ENCODE measurements at regions not wholly inside any gene's neighbourhood (a gene's known extent, or its start where the extent isn't known, plus 50 kb on each side); places are given as distances from the start of the nearest gene placed in this dataset.

- Histone ChIP-seq H3K23ac (ENCODE audit: insufficient read length, low read depth, low read length) (no peak overlapping the region), H2BK120ac (ENCODE audit: low read depth, low read length, poor library complexity, severe bottlenecking) (no peak overlapping the region), H4K5ac (ENCODE audit: insufficient read length, low read depth, low read length) (no peak overlapping the region), H3K9ac (ENCODE audit: extremely low read depth, insufficient read length, low read length) (no peak overlapping the region), H3K23me2 (ENCODE audit: insufficient read length, low read depth, low read length, poor library complexity, severe bottlenecking) (no peaks in the 10 kb centered on the region), H3K14ac (ENCODE audit: insufficient read depth, low read length) (no peak overlapping the region), H3K79me1 (ENCODE audit: insufficient read depth, low read depth, low read length, poor library complexity, severe bottlenecking) (no peaks in the 10 kb centered on the region), H2AK5ac (ENCODE audit: insufficient read length, low read length) (no peak overlapping the region), H3K79me2 (ENCODE audit: insufficient read depth, low read length) (no peaks in the 10 kb centered on the region), H3K9me3 (ENCODE audit: control insufficient read depth, low read depth, low read length) (no peaks in the 10 kb centered on the region), H2AFZ (ENCODE audit: low read length) (no peak overlapping the region), H3T11ph (ENCODE audit: low read length) (no peak overlapping the region), H3K27me3 (ENCODE audit: insufficient read depth, low read length) (no peaks in the 10 kb centered on the region), H3K56ac (ENCODE audit: insufficient read length, low read depth, low read length) (no peak overlapping the region), H4K20me1 (ENCODE audit: control insufficient read depth, insufficient read depth, insufficient read length) (no peaks in the 10 kb centered on the region), H4K91ac (ENCODE audit: insufficient read length, low read depth, low read length) (no peak overlapping the region), H2BK12ac (ENCODE audit: insufficient read length, low read depth, low read length) (no peak overlapping the region), H2BK5ac (ENCODE audit: insufficient read length, low read length) (no peak overlapping the region), H3K4me2 (ENCODE audit: insufficient read depth, insufficient read length, low read length) (no peak overlapping the region), H3K4me1 (ENCODE audit: insufficient read depth, low read length) (no peaks in the 10 kb centered on the region), H3K4ac (ENCODE audit: low read depth, low read length) (no peak overlapping the region), H2BK15ac (ENCODE audit: low read depth, low read length) (no peak overlapping the region), H4K8ac (replicated peaks; ENCODE audit: insufficient read length, low read depth, low read length) (no peak overlapping the region), H3K27ac (ENCODE audit: insufficient read length, low read depth, low read length) (no peak overlapping the region), H2BK20ac (ENCODE audit: low read depth, low read length, poor library complexity, severe bottlenecking) (no peak overlapping the region), H3K18ac (ENCODE audit: insufficient read length, low read depth, low read length) (no peak overlapping the region)
- H3K27me3 Mint-ChIP-seq (ENCODE audit: low read depth) = no peaks in the 10 kb centered on the region; the same call in 1 of the 2 replicates
- no peak overlapping the region for H3K27ac Mint-ChIP-seq
- H3K36me3 Mint-ChIP-seq (ENCODE audit: insufficient read depth in 1 of 3, low read depth in 3 of 3) = peaks cover 21 to 65% (median 59%) of the 10 kb centered on the region in 3 experiments; a peak in 6 of 7 replicates
- TF ChIP-seq, protein P1, sequence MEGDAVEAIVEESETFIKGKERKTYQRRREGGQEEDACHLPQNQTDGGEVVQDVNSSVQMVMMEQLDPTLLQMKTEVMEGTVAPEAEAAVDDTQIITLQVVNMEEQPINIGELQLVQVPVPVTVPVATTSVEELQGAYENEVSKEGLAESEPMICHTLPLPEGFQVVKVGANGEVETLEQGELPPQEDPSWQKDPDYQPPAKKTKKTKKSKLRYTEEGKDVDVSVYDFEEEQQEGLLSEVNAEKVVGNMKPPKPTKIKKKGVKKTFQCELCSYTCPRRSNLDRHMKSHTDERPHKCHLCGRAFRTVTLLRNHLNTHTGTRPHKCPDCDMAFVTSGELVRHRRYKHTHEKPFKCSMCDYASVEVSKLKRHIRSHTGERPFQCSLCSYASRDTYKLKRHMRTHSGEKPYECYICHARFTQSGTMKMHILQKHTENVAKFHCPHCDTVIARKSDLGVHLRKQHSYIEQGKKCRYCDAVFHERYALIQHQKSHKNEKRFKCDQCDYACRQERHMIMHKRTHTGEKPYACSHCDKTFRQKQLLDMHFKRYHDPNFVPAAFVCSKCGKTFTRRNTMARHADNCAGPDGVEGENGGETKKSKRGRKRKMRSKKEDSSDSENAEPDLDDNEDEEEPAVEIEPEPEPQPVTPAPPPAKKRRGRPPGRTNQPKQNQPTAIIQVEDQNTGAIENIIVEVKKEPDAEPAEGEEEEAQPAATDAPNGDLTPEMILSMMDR (conservative IDR thresholded peaks at IDR 0.05) = peak; percentile 72
- H3K4me1 Mint-ChIP-seq = peaks cover 11 to 37% of the 10 kb centered on the region in 2 experiments
- H3K9me3 Mint-ChIP-seq = no peaks in the 10 kb centered on the region; a peak in 1 of 5 replicates
- peak; percentile 68 for DNase-seq
- no CpG with 5 or more reads among the region's 11 CpGs for WGBS (ENCODE audit: extremely low coverage, insufficient read length, low lambda C conversion rate)
- no peak overlapping the region for H3K4me3 Mint-ChIP-seq
Observed at GRCh38 chr12:124399622-124400021, 104.7 kb downstream of the RFLNA start.

Measured in H9 (cell line).